Heart right ventricle (tissue), 16 donors: ENCODE measurements at regions not wholly inside any gene's neighbourhood (a gene's known extent, or its start where the extent isn't known, plus 50 kb on each side); places are given as distances from the start of the nearest gene placed in this dataset.

ENCODE experiments used
- ATAC-seq, 8 donors: fragments of 200-7000 bp; cut with Tn5 transposase; one replicate each; pipeline ENCODE4 v1.9.1; 2020; ENCODE audit warnings: mild to moderate bottlenecking in 8 of 8, moderate library complexity in 8 of 8, moderate number of reproducible peaks in 1 of 8
- DNase-seq, 2 donors: peaks; one replicate each; pipeline ENCODE4 v3.0.0-alpha.2; 2020
- H3K27ac ChIP-seq, 10 donors: fragments of 200-600 bp; sonication (generic) in 2 of 10; one replicate each; pipeline versions ENCODE4 v1.5.0 to v1.8.0; 2020 to 2022; ENCODE audit warnings: mild to moderate bottlenecking in 3 of 10
- H3K27me3 ChIP-seq, 7 donors: fragments of 200-600 bp; one replicate each; pipeline ENCODE4 v1.8.0; 2021 to 2022; ENCODE audit warnings: mild to moderate bottlenecking in 2 of 7
- H3K36me3 ChIP-seq, 9 donors: fragments of 200-600 bp; sonication (generic) in 1 of 9; one replicate each; pipeline versions ENCODE4 v1.5.0 to v1.8.0; 2020 to 2022; ENCODE audit warnings: mild to moderate bottlenecking in 2 of 9
- H3K4me1 ChIP-seq, 9 donors: fragments of 200-600 bp; sonication (generic) in 1 of 9; one replicate each; pipeline versions ENCODE4 v1.5.0 to v1.8.0; 2020 to 2022; ENCODE audit warnings: mild to moderate bottlenecking in 4 of 9
- H3K4me3 ChIP-seq, 10 donors: fragments of 200-600 bp; sonication (generic) in 2 of 10; one replicate each; pipeline versions ENCODE4 v1.5.0 to v1.8.0; 2020 to 2022; ENCODE audit warnings: mild to moderate bottlenecking in 7 of 10, moderate library complexity in 2 of 10
- H3K9me3 ChIP-seq, 11 donors: fragments of 200-600 bp in 10 of 11; sonication (generic) in 2 of 11; one replicate each; pipeline versions ENCODE4 v1.5.0 to v1.8.0; 2013 to 2022; ENCODE audit warnings: mild to moderate bottlenecking in 2 of 11, control low read depth in 1 of 11, moderate library complexity in 1 of 11
- WGBS, 2 donors: extraction: QIAGEN DNeasy Blood & Tissue Kit; methylation state at CpG; one replicate each; pipeline ENCODE4 v1.1.7; 2013; ENCODE audit warnings: inconsistent platforms in 1 of 2; 5-methylcytosine and 5-hydroxymethylcytosine counted together
- intact Hi-C, 10 donors: fragments of 100-400 bp; cut with DNase I; formaldehyde crosslinking; loops; one replicate each; pipeline versions ENCODE4 v1.11.1 to v1.14.2; 2022
- TF ChIP-seq, protein P1 (sequence below), 9 donors: fragments of 200-600 bp; sonication (generic) in 2 of 9; IDR thresholded peaks; one replicate each; pipeline versions ENCODE4 v1.5.0 to v1.8.0; 2021 to 2022; ENCODE audit warnings: antibody characterized with exemption in 9 of 9, mild to moderate bottlenecking in 5 of 9, moderate library complexity in 1 of 9
- donor health status: Arrhythmogenic right ventricular cardiomyopathy.
- donor health status: ischemic (EF 13 %, LVEDD 7.1; RV severe dilation, severe dysfunction).
- donor health status: healthy with polysubstance abuse.
- donor health status: DM: no; HTN: yes; CAD: no.
- donor health status: DM: no; HTN: no; CAD: no.
- donor health status: ischemic (EF 25% LVEDD 6.9; RV normal size, moderate dysfunction).
- donor health status: ischemic (EF 25% LVEDD 5.7; RV mildly dilated, moderate dysfunction).
- donor health status: healthy.
- donor health status: DM: yes; HTN: yes; CAD: no.
- donor health status: Ischemic cardiomyopathy.
- donor health status: ischemic (EF 35%, LVEDD 5.7; RV mildly dilated, moderate dysfunction).
- donor health status: nonischemic (EF 11% LVEDD 7.7; RV severe dilation, severe dysfunction).
- donor health status: DM: yes; HTN: yes; CAD: no.
- donor health status: PGD.
- donor health status: ischemic (EF 29% LVEDD 5.4; RV normal size, mild dysfunction).
- donor health status: nonischemic (EF 23%, LVEDD 6.1; RV moderate dilation, normal function).

DNA sequence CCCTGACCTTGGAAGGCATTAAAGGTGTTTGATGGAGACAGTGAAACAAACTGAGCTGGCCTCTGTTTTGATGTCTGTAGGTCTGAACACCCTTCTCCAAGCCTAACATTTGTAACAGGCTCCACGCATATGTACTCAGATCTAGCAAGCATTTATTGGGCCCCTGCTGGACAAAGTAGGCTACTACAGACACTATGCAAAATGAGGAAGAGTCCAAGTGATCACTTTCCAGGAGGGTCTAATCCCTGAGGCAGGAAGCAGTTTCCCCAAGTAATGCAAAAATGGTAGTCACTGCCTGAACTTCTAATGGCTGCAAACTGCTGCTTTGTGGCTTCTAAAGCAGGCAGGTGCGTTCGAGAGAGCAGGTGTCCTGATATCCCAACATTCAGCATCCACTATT is 405.8 kb downstream of the MED13L start:
- H3K27me3 ChIP-seq: peaks cover 0 to 27% (median 0%) of the 10 kb centered on the region in 7 donors
- 52 to 56% methylated on average over 3 of the region's 3 CpGs for WGBS, 2 donors
- DNase-seq (no peak), ATAC-seq (peak in 3 of 8 donors; percentile 23 to 46 (median 41))
- TF ChIP-seq, protein P1, sequence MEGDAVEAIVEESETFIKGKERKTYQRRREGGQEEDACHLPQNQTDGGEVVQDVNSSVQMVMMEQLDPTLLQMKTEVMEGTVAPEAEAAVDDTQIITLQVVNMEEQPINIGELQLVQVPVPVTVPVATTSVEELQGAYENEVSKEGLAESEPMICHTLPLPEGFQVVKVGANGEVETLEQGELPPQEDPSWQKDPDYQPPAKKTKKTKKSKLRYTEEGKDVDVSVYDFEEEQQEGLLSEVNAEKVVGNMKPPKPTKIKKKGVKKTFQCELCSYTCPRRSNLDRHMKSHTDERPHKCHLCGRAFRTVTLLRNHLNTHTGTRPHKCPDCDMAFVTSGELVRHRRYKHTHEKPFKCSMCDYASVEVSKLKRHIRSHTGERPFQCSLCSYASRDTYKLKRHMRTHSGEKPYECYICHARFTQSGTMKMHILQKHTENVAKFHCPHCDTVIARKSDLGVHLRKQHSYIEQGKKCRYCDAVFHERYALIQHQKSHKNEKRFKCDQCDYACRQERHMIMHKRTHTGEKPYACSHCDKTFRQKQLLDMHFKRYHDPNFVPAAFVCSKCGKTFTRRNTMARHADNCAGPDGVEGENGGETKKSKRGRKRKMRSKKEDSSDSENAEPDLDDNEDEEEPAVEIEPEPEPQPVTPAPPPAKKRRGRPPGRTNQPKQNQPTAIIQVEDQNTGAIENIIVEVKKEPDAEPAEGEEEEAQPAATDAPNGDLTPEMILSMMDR (IDR thresholded peaks at IDR 0.05): peak; percentile 32 to 61 (median 51)
- no peaks in the 10 kb centered on the region for H3K36me3 ChIP-seq
- H3K27ac ChIP-seq: no peak overlapping the region
- peaks cover 0 to 5% (median 0%) of the 10 kb centered on the region in 11 donors for H3K9me3 ChIP-seq
- peaks cover 0 to 18% (median 3%) of the 10 kb centered on the region in 9 donors for H3K4me1 ChIP-seq
- intact Hi-C loops: loop anchor here in 1 of 10 donors (5.0 kb wide), 1 partner anchor 1536 kb away; no protein-coding TSS in a partner anchor
- no peak overlapping the region for H3K4me3 ChIP-seq

- peak; percentile 63 to 92 (median 89) for ATAC-seq
- DNase-seq: peak; percentile 26 to 34
- 12 to 40% methylated on average over 4 of the region's 4 CpGs for WGBS, 2 donors
- Histone ChIP-seq H3K27ac (peak overlapping the region in 3 of 10 donors; percentile 31 to 62 (median 40)), H3K4me3 (no peak overlapping the region), H3K9me3 (no peaks in the 10 kb centered on the region), H3K4me1 (peaks cover 0 to 18% (median 3%) of the 10 kb centered on the region in 9 donors), H3K36me3 (no peaks in the 10 kb centered on the region), H3K27me3 (peaks cover 0 to 27% (median 2%) of the 10 kb centered on the region in 7 donors)
- intact Hi-C loops: loop anchor here in 1 of 10 donors (5.0 kb wide), 1 partner anchor 1537 kb away; no protein-coding TSS in a partner anchor
- TF ChIP-seq, protein P1 (IDR thresholded peaks at IDR 0.05): no peak
These were observed 407.0 kb downstream of the MED13L start for GRCh38 chr12:115870510-115870909.

GRCh38 chr12:115870021-115870420 is 407.5 kb downstream of the MED13L start:
- peaks cover 0 to 27% (median 2%) of the 10 kb centered on the region in 7 donors for H3K27me3 ChIP-seq
- 26 to 35% methylated on average over 4 of the region's 4 CpGs for WGBS, 2 donors
- peaks cover 0 to 18% (median 3%) of the 10 kb centered on the region in 9 donors for H3K4me1 ChIP-seq
- intact Hi-C loops: loop anchor here in 1 of 10 donors (5.0 kb wide), 1 partner anchor 1537 kb away; no protein-coding TSS in a partner anchor
- peak overlapping the region in 5 of 10 donors; percentile 40 to 62 (median 50) for H3K27ac ChIP-seq
- TF ChIP-seq, protein P1 (IDR thresholded peaks at IDR 0.05): no peak
- peak in 1 of 2 donors; percentile 8 for DNase-seq
- no peaks in the 10 kb centered on the region for H3K36me3 ChIP-seq
- H3K4me3 ChIP-seq: no peak overlapping the region
- peak; percentile 43 to 80 (median 68) for ATAC-seq
- H3K9me3 ChIP-seq: no peaks in the 10 kb centered on the region

DNA sequence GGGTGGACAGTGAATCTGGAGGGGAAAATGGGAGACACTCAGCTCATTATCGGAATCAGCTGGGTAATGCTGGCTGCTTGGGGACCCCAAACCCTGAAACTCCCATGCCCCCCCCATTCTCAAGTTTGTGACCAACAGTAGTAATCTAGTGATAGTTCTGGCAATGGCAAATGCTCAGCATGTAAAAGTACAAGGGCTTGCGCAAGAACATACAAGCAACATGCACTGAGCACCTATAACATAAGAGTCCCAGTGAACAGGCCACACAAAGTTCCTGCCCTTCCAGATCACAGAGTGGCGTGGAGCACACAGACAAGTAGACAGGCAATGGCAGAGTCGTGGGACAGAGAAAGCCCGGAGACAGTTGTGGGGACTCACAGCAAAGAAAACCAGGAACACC is 407.9 kb downstream of the MED13L start:
- TF ChIP-seq, protein P1 (IDR thresholded peaks at IDR 0.05): no peak
- Histone ChIP-seq H3K4me1 (peaks cover 0 to 19% (median 3%) of the 10 kb centered on the region in 9 donors), H3K4me3 (no peak overlapping the region), H3K36me3 (no peaks in the 10 kb centered on the region), H3K27ac (peak overlapping the region in 5 of 10 donors; percentile 40 to 62 (median 50)), H3K27me3 (peaks cover 0 to 23% (median 2%) of the 10 kb centered on the region in 7 donors), H3K9me3 (no peaks in the 10 kb centered on the region)
- intact Hi-C loops: loop anchor here in 1 of 10 donors (5.0 kb wide), 1 partner anchor 1538 kb away; no protein-coding TSS in a partner anchor
- no peak for DNase-seq
- WGBS, 2 donors: 74 to 79% methylated on average over 5 of the region's 5 CpGs
- peak in 4 of 8 donors; percentile 8 to 17 (median 9) for ATAC-seq
